ENCODE measurements at regions not wholly inside any gene's neighbourhood (a gene's known extent, or its start where the extent isn't known, plus 50 kb on each side); places are given as distances from the start of the nearest gene placed in this dataset.
"Not testable (repeated sequence)": the region's sequence is repeated elsewhere in the genome, so short reads cannot be mapped to it uniquely, and the experiment has no call there.

- Histone ChIP-seq H3K4me1 (ENCODE audit: low read length) (no peaks in the 10 kb centered on the region), H3K27ac (ENCODE audit: low read length) (no peak overlapping the region), H3K27me3 (replicated peaks; ENCODE audit: insufficient read depth, low read length) (no peaks in the 10 kb centered on the region), H4K20me1 (ENCODE audit: insufficient read depth, low read length) (no peaks in the 10 kb centered on the region), H3K79me2 (ENCODE audit: low read length) (no peaks in the 10 kb centered on the region), H3F3A (ENCODE audit: insufficient read depth, low read length) (no peaks in the 10 kb centered on the region), H3K4me2 (ENCODE audit: low read depth, low read length) (no peak overlapping the region), H3K9ac (ENCODE audit: low read length) (no peak overlapping the region), H3K4me3 (ENCODE audit: low read length) (no peak overlapping the region), H2AFZ (ENCODE audit: low read length) (no peak overlapping the region), H3K36me3 (replicated peaks; ENCODE audit: insufficient read depth, low read length) (no peaks in the 10 kb centered on the region), H3K9me3 (replicated peaks; ENCODE audit: insufficient read depth, low read length) (no peaks in the 10 kb centered on the region), H3K9me2 (replicated peaks; ENCODE audit: insufficient read depth, low read length) (no peaks in the 10 kb centered on the region)
- no peak for DNase-seq
- no peak for TF ChIP-seq EZH2phosphoT487 (IDR thresholded peaks at IDR 0.05; ENCODE audit: low read length)
- TF ChIP-seq EZH2 (optimal IDR thresholded peaks at IDR 0.05; ENCODE audit: low read depth, low read length) = no peak
- TF ChIP-seq CTCF (IDR thresholded peaks at IDR 0.05; ENCODE audit: low read length) = no peak
Measured at GRCh38 chr14:30243805-30244204, 315.2 kb upstream of the G2E3 start.

- not testable (repeated sequence) for DNase-seq; H4K20me1 ChIP-seq (ENCODE audit: insufficient read depth, low read length); H3F3A ChIP-seq (ENCODE audit: insufficient read depth, low read length); H3K4me2 ChIP-seq (ENCODE audit: low read depth, low read length); H3K36me3 ChIP-seq (replicated peaks; ENCODE audit: insufficient read depth, low read length); H3K9me2 ChIP-seq (replicated peaks; ENCODE audit: insufficient read depth, low read length); H3K4me3 ChIP-seq (ENCODE audit: low read length); H3K27me3 ChIP-seq (replicated peaks; ENCODE audit: insufficient read depth, low read length); H3K27ac ChIP-seq (ENCODE audit: low read length); H3K4me1 ChIP-seq (ENCODE audit: low read length); H3K79me2 ChIP-seq (ENCODE audit: low read length); H3K9ac ChIP-seq (ENCODE audit: low read length); H3K9me3 ChIP-seq (replicated peaks; ENCODE audit: insufficient read depth, low read length); H2AFZ ChIP-seq (ENCODE audit: low read length)
Measured at GRCh38 chr14:30244348-30244747, 314.6 kb upstream of the G2E3 start.

GRCh38 chr14:30251017-30251416, 307.9 kb upstream of the G2E3 start:
- H3K27me3 ChIP-seq (replicated peaks; ENCODE audit: insufficient read depth, low read length) = no peaks in the 10 kb centered on the region
- no peak for TF ChIP-seq CTCF (IDR thresholded peaks at IDR 0.05; ENCODE audit: low read length)
- no peak for TF ChIP-seq EZH2 (optimal IDR thresholded peaks at IDR 0.05; ENCODE audit: low read depth, low read length)
- TF ChIP-seq EZH2phosphoT487 (IDR thresholded peaks at IDR 0.05; ENCODE audit: low read length) = no peak

DNA sequence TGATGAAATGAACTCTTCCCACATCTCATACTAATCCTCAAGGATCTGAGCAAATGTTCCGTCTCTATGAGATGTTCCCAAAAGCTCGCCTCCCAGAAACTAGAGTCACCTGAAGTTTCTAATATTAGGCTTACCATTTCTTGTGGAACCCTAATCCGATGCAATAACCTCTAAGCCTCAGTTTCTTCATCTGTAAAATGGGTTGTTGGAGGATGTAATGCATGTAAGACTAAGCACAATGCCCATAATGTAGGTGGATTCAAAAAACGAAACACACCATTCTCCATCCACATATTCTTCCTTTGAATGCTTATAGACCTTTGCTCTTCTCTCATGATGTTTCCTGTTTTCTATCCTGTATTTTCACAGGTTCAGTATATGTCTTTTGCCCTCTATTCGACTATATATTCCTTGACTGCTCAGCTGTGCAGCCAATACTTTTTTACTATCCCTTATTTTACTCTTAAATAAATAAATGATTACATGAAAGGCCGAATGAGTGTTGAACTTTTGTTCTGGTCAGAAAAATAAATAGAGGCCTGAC, 307.3 kb upstream of the G2E3 start:
- Histone ChIP-seq H3K4me3 (ENCODE audit: low read length) (no peak overlapping the region), H3K79me2 (ENCODE audit: low read length) (no peaks in the 10 kb centered on the region), H3K36me3 (replicated peaks; ENCODE audit: insufficient read depth, low read length) (no peaks in the 10 kb centered on the region), H2AFZ (ENCODE audit: low read length) (no peak overlapping the region), H4K20me1 (ENCODE audit: insufficient read depth, low read length) (no peaks in the 10 kb centered on the region), H3K27ac (ENCODE audit: low read length) (no peak overlapping the region), H3K9me2 (replicated peaks; ENCODE audit: insufficient read depth, low read length) (no peaks in the 10 kb centered on the region), H3K4me2 (ENCODE audit: low read depth, low read length) (no peak overlapping the region), H3K9ac (ENCODE audit: low read length) (no peak overlapping the region), H3K4me1 (ENCODE audit: low read length) (no peaks in the 10 kb centered on the region), H3K9me3 (replicated peaks; ENCODE audit: insufficient read depth, low read length) (no peaks in the 10 kb centered on the region), H3F3A (ENCODE audit: insufficient read depth, low read length) (no peaks in the 10 kb centered on the region), H3K27me3 (replicated peaks; ENCODE audit: insufficient read depth, low read length) (no peaks in the 10 kb centered on the region)
- no peak for DNase-seq
- TF ChIP-seq EZH2 (optimal IDR thresholded peaks at IDR 0.05; ENCODE audit: low read depth, low read length) = no peak
- no peak for TF ChIP-seq CTCF (IDR thresholded peaks at IDR 0.05; ENCODE audit: low read length)
- TF ChIP-seq EZH2phosphoT487 (IDR thresholded peaks at IDR 0.05; ENCODE audit: low read length) = no peak

More at GRCh38 chr14:30251017-30251416, 307.9 kb upstream of the G2E3 start:
- Histone ChIP-seq H2AFZ (ENCODE audit: low read length) (no peak overlapping the region), H3K4me3 (ENCODE audit: low read length) (no peak overlapping the region), H3K9ac (ENCODE audit: low read length) (no peak overlapping the region), H4K20me1 (ENCODE audit: insufficient read depth, low read length) (no peaks in the 10 kb centered on the region), H3K36me3 (replicated peaks; ENCODE audit: insufficient read depth, low read length) (no peaks in the 10 kb centered on the region), H3K27ac (ENCODE audit: low read length) (no peak overlapping the region), H3K9me3 (replicated peaks; ENCODE audit: insufficient read depth, low read length) (no peaks in the 10 kb centered on the region), H3K79me2 (ENCODE audit: low read length) (no peaks in the 10 kb centered on the region), H3K9me2 (replicated peaks; ENCODE audit: insufficient read depth, low read length) (no peaks in the 10 kb centered on the region), H3K4me1 (ENCODE audit: low read length) (no peaks in the 10 kb centered on the region), H3K4me2 (ENCODE audit: low read depth, low read length) (no peak overlapping the region), H3F3A (ENCODE audit: insufficient read depth, low read length) (no peaks in the 10 kb centered on the region)
- no peak for DNase-seq
